SK-N-DZ (cell line): ENCODE measurements at regions not wholly inside any gene's neighbourhood (a gene's known extent, or its start where the extent isn't known, plus 50 kb on each side); places are given as distances from the start of the nearest gene placed in this dataset.

ENCODE experiments used
- DNase-seq: peaks from one replicate; pipeline ENCODE4 v3.0.0-alpha.2; 2015; ENCODE audit warnings: low spot score

DNA sequence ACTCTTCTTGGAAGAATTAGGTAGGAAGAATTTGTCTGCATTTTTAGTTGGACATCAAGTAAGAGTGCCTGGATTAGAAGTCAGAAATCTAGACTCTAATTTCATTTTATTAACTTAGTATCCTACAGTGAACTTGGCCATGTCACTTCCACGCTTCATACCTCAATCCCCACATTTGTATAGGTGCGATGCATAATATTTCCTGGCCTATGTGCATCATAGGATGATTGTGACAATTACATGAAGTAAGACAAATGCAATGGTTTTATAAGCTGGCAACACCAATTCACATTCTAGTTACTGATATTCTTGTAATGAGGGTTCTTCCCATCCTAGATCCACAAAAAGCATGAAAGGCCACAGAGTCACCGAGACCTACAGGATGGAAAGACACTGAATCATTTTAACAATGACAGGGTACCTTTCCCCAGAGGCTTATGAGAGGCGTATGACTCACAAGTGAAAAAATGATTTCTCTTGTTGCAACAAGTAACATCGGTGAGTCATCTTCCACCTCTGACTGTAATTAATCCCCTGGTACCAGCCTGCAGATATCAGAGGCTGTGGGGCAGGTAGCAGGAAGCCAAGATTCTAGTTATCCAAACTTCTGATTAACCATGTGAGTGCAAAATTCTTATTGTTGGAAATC is 56.0 kb upstream of the OR5AK2 start:
- DNase-seq: no peak

DNA sequence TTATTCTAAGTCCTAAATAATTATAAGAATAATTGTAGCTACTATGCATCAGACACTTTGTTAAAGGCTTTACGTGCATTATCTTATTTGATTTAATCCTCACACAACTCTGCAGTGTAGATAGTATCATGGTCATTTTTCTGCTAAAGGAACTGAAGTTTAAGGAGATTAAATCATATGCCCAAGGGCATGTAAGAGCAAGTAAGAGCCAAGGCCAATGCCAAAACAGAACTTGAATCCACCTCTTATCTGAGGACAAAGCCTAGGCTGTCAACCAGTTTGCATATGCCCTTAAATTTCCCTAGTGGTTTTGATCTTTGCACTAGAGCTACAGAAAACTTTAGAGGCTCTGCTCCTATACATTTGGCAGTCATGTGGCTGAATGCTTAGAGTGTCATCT is 65.6 kb upstream of the OR5AK2 start:
- no peak for DNase-seq

DNA sequence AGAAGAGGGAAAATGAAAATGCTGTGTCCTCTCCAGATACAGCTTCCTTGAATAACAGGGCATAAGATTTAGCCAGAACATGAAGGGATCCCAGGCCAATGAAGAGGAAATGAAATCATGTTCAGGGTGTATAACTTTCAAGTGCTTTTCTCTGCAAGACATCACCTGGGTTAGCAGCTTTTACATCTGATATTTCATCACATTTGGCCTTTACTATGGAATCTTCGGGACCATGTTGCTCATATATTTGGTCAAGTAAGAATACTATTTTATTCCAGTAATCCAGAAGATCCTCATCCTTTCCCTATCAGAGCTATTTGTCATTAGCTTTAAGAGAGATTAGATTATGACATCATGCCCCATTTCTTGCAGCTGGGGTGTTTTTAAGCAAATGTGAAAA is 66.3 kb upstream of the OR5AK2 start:
- DNase-seq: no peak

DNA sequence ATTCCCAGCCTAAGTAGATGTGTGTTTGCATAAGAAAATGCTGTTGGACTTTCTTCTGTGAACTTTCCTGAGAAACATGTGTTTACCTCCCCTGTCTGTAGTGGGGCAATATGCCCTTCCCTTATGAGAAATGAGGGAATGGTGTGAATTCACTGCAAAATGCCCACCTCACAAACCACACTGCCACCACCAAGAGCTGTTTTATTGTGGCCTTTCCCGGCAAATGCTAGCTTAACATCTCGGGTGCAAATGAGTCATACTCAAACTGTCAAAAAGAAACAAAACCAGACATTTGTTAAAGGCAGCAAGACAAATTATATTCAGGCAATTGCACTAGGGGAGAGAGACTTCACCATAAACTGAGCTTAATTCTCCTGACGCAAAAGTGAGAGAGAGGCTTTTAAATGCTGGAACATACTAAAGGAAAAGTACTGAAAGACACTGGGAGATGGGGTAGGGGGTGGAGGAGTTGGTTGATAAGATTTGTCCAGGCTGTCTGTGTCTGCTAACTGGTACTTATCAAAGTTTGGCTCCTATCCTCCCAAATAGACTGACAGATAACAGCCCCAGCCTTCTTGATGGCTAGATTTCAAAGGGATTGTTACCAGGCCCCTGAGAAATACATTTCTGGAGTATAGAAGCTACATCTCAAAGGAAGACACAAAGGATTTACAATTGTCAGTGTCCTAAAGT is 70.9 kb upstream of the OR5AK2 start:
- no peak for DNase-seq

DNA sequence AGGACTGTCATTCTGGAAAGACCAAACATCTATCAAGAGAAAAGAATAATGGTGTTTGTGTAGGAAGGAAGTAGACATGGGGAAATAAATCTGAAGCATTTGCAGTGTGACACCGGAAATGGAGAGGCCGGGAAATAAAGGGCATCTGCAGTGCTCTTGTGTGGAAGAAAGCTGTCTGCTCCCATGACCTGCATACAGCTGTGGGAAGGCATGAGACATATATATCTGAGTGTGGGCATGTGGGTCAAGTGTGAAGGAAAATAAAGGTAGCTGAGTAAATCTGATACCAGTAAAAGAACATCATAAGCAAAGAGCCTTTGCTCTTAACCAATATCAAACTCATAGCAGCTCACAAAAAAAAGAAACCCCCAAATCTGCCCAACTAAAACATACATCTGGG is 72.1 kb upstream of the OR5AK2 start:
- DNase-seq: no peak

DNA sequence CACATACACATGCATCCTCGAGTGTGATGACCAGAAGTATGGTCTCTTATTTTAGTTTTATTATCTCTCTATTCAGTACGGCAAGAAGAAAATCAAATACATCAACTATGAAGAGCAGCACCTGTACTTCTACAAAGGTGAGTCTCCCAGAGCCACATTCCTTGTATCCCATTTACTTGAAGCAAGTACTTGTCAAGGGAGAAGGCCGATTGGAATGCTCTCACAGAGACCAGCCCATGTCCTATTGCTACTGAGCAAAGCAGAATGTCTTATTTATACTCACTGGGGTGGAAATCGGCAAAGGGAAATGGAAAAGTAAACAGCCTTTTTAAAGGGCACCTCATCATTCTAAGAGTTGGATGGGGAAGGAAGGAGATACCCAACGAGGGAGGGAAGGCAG is 72.6 kb upstream of the OR5AK2 start:
- DNase-seq: no peak

DNA sequence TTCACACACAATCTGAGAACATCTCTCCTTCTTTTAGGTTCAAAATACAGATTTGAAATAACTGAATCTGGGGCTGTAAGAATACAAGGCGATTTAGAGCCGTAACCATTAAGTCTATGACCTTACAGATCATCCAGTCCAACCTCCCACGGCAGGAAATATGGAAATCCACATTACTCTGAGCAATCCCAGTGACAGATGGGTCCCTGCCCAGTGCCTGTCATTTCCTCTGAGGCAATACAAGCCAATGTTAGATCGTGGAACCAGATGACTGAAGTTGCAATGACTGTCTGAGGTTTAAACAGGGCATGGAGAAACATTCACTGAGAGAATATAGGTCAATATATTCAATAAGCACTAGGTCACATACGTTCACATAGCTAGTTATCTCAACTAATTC is 77.4 kb upstream of the OR5AK2 start:
- DNase-seq: no peak

DNA sequence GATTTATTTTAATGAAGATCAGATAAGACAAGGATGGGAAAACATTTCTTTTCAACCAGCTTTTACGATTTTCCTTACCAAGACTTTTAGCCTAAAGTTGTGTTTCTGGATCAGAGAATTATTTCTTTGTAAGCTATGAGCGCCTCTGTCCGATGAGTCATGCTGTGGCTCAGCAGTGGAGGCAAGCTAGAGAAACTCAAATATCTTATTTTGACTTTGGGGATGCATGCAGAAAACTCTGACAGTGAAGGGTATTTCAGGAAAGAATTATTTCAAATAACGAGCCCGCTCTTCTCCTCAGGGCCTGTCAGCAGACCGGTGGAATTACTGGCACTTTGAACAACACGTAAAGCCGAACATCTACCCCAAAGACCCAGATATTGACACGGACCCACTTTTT is 77.9 kb upstream of the OR5AK2 start:
- no peak for DNase-seq

DNA sequence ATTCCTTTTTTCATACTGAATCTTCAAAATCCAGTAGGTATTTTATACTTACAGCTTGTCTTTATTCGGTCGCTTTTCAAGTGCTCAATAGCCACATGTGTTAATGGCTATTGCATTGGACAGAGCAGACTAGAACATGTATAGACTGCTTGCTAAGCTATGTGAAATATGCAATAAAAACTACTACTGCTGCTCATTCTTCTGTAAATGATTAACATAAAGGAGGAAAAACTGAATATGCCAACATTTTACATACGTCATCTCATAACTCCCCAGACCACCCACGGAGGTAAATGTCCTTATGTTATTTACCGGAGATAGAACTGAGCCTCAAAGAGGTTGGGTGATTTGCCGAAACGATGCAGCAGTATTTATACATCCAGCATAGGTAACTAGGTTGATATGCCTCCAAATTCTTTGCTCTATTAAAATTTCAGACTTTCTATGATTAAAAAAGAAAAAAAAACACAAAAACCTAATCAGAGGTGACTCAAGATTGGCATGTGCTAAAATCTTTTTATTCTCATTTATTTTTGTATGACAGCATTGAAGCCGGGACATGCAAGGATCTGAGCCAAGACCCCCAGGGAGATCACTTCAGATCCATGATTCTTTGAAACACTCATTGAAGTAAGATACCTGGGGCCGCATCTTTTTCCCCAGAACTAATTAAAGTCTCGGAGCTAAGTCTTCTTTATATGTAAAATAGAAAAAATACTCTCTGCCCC is 78.5 kb upstream of the OR5AK2 start:
- DNase-seq: no peak

DNA sequence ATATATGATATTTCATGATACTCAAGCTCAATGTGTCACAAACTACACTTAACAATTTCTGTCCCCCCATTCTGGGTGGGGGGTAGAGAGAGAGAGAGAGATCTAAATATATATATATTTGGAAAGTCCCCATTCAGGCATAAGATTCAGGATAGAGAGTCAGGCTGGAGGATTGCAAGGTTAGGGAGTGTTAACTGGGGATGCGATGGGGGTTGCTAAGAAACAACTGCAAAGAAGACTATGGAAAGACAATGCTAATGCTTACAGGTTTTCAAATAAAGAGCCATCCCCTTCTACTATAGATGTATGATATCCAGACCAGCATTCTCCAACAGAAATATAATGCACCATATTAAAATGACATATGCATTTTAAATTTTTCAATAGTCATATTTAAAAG is 79.2 kb upstream of the OR5AK2 start:
- no peak for DNase-seq

DNA sequence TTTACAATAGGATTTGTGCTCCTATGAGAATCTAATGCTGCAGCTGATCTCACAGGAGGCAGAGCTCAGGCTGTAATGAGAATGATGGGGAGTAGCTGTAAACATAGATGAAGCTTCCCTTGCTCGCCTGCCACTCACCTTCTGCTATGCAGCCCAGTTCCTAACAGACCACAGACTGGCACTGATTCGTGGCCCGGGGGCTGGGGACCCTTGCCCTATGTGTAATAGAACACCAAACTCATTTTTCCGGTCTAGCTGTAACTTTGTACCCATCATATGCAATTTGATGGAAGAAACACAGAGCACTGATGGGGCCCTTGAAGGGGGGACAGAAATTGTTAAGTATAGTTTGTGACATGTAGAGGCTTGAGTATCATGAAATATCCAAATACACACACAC is 79.6 kb upstream of the OR5AK2 start:
- no peak for DNase-seq

DNA sequence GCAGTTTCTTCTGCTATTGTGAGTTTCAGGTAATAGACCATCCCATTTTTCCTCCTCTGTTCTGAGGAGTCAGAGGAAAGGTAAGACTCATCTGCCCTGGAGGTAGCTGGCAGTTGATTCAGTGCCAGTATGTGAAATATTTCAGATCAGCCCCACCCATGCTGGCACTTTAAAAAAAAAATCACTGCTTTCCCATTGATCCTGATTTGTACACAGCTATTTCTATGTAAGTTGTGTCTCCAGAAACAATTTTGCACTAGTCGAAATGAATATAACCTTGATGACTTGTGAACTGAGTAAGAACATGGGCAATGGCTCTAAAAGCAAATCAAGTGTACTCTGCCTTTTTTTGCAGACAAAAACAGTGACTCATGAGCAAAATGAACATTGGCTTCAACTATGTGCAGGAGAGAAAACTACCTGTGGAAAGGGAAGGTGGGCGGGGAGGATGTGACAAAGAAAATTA is 82.0 kb upstream of the OR5AK2 start:
- no peak for DNase-seq

DNA sequence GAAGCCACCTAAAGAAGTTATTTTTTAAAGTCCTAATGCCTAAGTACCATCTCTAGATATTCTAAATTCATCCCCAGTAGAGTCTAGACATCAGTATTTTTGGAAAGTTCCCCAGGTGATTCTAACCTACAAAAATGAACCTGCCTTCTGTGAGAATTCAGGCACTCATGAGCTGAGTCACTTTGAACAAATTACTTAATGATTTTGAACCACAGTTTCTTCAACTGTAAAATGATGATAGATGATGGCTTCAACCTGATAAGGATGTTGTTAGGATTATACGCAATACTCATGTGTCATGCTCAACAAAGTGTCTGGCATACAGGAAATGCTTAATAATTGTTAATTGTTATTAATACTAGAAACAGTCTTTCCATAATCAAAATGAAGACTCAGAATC is 82.8 kb upstream of the OR5AK2 start:
- no peak for DNase-seq

DNA sequence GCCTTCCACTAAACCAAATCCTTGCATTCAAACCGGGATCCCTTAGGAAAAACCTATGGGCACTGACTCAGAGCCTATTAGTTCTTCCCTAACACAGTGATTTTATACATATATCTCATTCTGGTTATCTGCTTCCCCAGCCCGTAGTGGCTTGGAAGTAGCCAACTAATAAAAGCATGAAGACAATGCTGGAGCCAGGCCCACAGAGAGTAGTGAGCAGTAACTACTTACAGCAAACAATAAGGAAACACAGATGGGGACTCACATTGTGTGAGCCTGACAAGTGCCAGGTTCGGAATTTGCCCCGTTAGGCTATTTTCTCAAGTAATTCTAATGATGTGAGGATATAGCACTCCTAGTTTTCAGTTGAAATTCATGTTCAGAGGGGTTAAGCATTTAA is 83.3 kb upstream of the OR5AK2 start:
- no peak for DNase-seq

DNA sequence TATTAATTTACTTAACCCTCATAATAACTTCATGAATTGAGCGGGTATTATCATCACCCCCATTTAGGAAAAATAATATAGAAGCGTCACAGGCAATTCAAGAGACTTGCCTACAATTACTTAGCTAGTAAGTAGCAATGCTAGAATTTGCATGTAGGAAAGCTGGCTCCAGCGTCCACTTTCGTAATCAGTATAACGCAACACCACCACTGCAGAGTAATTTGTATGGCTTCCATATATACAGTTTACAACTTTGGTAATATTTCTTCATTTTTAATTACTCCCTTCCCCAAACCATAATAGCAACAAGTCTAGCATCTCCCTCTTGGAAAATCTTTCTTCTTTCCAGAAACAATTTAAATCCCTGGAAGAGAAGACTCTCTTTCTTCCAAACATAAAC is 89.9 kb upstream of the OR5AK2 start:
- no peak for DNase-seq

DNA sequence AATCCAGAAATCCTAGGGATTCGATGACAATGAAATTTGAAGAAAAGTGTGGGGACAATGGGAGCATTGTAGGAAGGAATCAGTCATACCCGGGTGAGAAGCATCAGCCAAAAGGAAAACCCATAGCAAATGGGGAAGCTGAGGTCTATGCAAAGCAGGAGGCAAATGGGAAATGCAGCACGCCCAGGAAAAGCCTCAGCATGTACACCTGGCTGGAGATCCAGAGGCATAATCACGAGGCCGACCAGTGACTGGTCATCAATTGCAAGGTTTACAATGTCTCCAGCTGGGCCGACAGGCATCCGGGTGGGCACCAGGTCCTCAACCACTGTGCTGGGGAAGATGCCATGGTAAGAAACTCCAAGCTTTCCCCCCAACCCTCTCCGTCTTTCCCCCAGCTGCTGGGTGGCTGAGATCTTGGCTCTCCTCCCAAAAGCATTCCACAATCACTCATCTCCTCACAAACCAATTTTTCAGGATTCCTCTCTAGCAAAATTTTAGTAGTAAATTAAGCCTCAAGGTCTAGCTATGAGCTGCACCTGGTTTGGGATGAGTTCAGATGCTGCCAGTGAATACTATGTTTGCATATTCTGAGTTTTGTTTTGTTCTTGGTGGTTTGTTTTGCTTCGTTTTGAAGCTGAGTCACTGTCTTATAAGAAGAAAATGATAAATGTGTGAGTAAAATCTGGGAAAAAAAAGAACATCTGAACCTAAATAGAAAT is 98.0 kb upstream of the OR5AK2 start:
- no peak for DNase-seq

DNA sequence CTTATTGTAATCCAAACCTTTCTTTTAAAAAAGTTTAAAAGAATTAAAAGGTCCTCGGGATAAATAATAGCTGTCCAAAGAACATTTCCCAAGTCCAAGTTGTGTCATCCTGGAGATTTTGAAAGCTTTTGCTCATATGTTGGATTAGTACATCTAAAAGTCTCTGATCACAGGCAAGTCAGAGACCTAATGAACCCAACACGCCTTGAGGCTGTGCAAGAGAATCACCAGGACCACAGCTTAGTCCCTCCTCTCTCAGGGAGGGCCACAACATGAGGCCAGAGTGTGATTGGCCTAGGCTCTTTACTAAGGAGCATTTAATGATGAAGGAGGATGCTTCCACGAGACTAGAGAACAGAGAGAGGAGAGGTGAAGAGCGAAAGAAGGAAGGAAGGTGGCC is 98.7 kb upstream of the OR5AK2 start:
- DNase-seq: no peak

DNA sequence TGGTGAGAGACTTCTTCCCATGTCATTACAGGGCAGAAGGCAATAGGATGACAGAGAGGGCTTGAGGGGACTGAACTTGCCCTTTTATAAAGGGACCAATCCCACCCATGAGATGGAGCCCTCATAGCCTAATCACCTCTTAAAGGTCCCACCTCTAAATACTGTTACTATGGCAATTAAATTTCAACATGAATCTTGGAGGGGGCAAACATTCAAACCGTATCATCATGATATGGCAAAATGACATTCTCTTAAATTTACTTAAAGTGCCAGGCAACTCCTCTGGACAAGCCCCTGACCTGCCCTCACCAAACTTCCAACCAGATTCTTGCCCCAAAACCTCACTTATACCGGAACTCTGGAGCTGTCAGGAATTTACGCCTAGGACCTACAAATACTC is 100.8 kb upstream of the OR5AK2 start:
- no peak for DNase-seq

DNA sequence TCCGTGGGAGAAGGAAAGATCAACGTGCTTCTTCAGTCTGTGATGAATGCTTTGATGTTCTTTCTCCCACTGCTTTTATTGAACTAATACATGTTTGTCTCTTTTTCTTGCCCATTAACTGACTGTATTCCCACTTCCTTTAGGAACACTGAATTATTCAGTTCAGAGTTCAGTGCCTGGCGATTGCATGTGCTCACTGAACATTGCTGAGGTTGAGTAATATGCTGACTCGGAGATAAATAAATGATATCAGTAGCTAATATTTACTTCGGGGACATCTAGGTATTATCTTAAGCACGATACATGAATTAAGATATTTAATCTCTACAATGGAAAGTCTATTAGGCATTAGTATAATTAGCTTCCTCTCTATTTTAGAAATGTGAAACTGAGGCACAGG is 102.3 kb upstream of the OR5AK2 start:
- no peak for DNase-seq

DNA sequence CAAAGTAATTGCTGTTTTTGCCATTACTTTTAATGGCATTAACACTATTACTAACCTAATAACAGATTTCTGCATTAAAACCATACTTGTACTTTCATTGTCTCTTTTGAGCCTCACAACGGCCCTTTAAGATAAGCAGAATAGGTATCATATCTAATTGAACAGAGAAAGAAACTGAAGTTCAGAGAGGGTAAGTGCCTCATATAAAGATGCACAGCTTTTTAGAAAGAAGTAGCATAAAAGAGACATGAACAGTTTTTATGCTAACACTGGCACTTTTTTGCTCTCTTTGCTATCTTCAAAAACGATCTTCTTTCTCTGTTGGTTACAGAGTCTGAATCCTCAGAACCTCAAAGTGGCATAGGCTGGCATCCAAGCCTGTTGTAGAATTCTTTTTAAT is 102.9 kb upstream of the OR5AK2 start:
- DNase-seq: no peak

DNA sequence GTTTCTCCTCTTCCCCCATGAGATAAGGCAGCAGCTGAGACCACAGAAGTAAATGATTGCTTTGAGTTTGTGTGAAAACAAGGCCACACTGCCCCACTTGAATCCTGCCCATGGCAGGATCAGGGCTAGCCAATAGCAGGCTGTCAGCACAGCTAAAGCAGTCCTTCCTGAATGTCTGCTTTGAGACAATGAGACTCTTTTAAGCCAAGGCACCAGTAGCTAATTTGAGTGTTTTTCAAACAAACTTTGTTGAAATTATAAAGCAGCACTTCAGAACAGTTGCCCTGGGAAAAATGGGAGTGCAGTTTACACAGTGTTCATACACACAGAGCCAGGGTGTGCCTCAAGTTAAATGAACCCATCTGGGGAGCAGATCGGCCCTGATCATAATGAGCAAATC is 103.5 kb upstream of the OR5AK2 start:
- DNase-seq: no peak

DNA sequence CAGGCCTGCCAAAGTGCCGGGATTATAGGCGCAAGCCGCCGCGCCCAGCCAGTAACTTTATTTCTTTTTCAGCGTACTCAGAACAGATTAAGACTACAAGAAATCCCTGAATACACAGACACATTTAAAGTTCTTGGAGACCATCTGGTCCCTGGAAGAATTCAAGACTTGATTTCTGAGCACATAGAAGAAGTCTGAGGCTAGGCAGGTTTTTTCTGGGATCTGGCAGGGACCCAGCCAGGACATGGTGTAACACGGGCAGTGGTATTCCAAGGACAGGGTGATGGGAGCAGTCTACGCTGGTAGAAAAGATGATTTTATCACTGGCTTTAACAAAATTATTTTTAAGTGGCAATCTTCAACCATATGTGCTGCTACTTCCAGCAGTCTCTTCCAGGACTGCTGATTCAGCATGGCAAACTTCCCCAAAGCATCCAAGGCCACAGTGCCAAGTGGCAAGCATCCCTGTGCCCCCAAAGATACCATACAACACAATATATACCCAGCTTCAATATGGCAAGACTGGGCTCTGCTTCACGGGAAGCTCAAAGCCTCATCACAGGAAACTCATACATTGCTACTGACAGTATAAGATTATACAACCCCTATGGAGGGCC is 105.2 kb upstream of the OR5AK2 start:
- no peak for DNase-seq
